B cell (primary cell): ENCODE measurements at regions not wholly inside any gene's neighbourhood (a gene's known extent, or its start where the extent isn't known, plus 50 kb on each side); places are given as distances from the start of the nearest gene placed in this dataset.

Experiments used
- ATAC-seq: fragments of 200-7000 bp; cut with Tn5 transposase; one replicate; pipeline ENCODE4 v1.10.0; 2021; ENCODE audit warnings: low read depth, mild to moderate bottlenecking, moderate number of reproducible peaks, moderate library complexity
- CTCF ChIA-PET: fragments of 350-600 bp; sonication (Branson Sonifier 250); formaldehyde crosslinking; loops from one replicate; lab custom pipeline; 2021; ENCODE audit warnings: antibody characterized with exemption, inconsistent platforms; lab: Charles Lee
- POLR2A ChIA-PET: fragments of 350-600 bp; sonication (Branson Sonifier 250); formaldehyde crosslinking; loops from one replicate; lab custom pipeline; 2021; ENCODE audit warnings: antibody characterized with exemption; lab: Charles Lee
- DNase-seq: peaks from one replicate; pipeline ENCODE4 v3.0.0; 2013
- H2AFZ ChIP-seq: 2 replicates; pipeline ENCODE4 v1.6.1; 2012; ENCODE audit warnings: mild to moderate bottlenecking, low read depth, low read length; ENCODE audit not compliant: insufficient read depth, poor library complexity, severe bottlenecking
- H3K27ac ChIP-seq, 2 donors: 1 replicate in 1 of 2; 2 replicates in 1 of 2; pipeline ENCODE4 v1.5.1; 2012 to 2013; ENCODE audit warnings: low read length in 2 of 2, mild to moderate bottlenecking in 2 of 2, moderate library complexity in 1 of 2
- H3K27me3 ChIP-seq, 4 experiments: fragments of 200-600 bp in 1 of 4; sonication (generic) in 1 of 4; replicated peaks in 1 of 4; 1 replicate in 2 of 4; 2 replicates in 2 of 4; pipeline versions ENCODE4 v1.6.1 to v1.7.0; 2013 to 2016; ENCODE audit warnings: low read length in 3 of 4, mild to moderate bottlenecking in 2 of 4, mixed read lengths in 1 of 4, moderate library complexity in 1 of 4; ENCODE audit not compliant: insufficient read depth in 4 of 4, control insufficient read depth in 3 of 4; ENCODE audit errors: control extremely low read depth in 1 of 4
- H3K36me3 ChIP-seq, 2 experiments: replicated peaks in 1 of 2; 1 replicate in 1 of 2; 2 replicates in 1 of 2; pipeline versions ENCODE4 v1.6.1 to v1.7.1; 2013; ENCODE audit warnings: low read length in 1 of 2; ENCODE audit not compliant: insufficient read depth in 2 of 2, control insufficient read depth in 1 of 2; ENCODE audit errors: control extremely low read depth in 1 of 2, extremely low read depth in 1 of 2
- H3K4me1 ChIP-seq, 2 donors: fragments of 200-600 bp in 1 of 2; sonication (generic) in 1 of 2; 1 replicate in 1 of 2; 2 replicates in 1 of 2; pipeline versions ENCODE4 v1.5.1 to v1.6.1; 2013 to 2017; ENCODE audit warnings: low read length in 2 of 2; ENCODE audit not compliant: control insufficient read depth in 2 of 2, insufficient read depth in 2 of 2
- H3K4me2 ChIP-seq: replicated peaks from 2 replicates; pipeline ENCODE3; 2012; ENCODE audit warnings: mild to moderate bottlenecking, low read depth, low read length; ENCODE audit not compliant: poor library complexity, severe bottlenecking
- H3K4me3 ChIP-seq, 5 experiments: fragments of 200-600 bp in 1 of 5; sonication (generic) in 1 of 5; 1 replicate in 3 of 5; 2 replicates in 2 of 5; pipeline versions ENCODE4 v1.5.1 to v1.7.0; 2011 to 2016; ENCODE audit warnings: low read length in 4 of 5, mild to moderate bottlenecking in 4 of 5, low read depth in 2 of 5, control low read depth in 1 of 5, moderate library complexity in 1 of 5; ENCODE audit not compliant: insufficient read depth in 1 of 5; ENCODE audit errors: control extremely low read depth in 1 of 5, extremely low read depth in 1 of 5
- H3K79me2 ChIP-seq: fragments of 200-600 bp; sonication (generic); one replicate; pipeline ENCODE4 v1.6.0; 2016; ENCODE audit warnings: low read length; ENCODE audit not compliant: control insufficient read depth, insufficient read depth
- H3K9ac ChIP-seq: fragments of 200-600 bp; sonication (generic); 2 replicates; pipeline ENCODE4 v1.6.1; 2017; ENCODE audit warnings: mild to moderate bottlenecking, low read length, moderate library complexity
- H3K9me3 ChIP-seq, 3 donors: one replicate each; pipeline versions ENCODE4 v1.6.1 to v1.7.1; 2013; ENCODE audit warnings: low read length in 2 of 3; ENCODE audit not compliant: control insufficient read depth in 2 of 3, insufficient read depth in 1 of 3; ENCODE audit errors: control extremely low read depth in 1 of 3
- H4K20me1 ChIP-seq: 2 replicates; pipeline ENCODE4 v1.6.0; 2012; ENCODE audit warnings: mild to moderate bottlenecking, low read length; ENCODE audit not compliant: insufficient read depth, control insufficient read depth, poor library complexity, severe bottlenecking
- H3K27ac Mint-ChIP-seq: one replicate; pipeline ENCODE4 v1.8.0; 2021; ENCODE audit warnings: mixed read lengths
- H3K27me3 Mint-ChIP-seq: one replicate; pipeline ENCODE4 v1.8.0; 2021; ENCODE audit warnings: mixed read lengths
- H3K4me1 Mint-ChIP-seq: one replicate; pipeline ENCODE4 v1.8.0; 2021; ENCODE audit warnings: mixed read lengths
- H3K4me3 Mint-ChIP-seq: one replicate; pipeline ENCODE4 v1.8.0; 2021; ENCODE audit warnings: mixed read lengths
- H3K9me3 Mint-ChIP-seq: one replicate; pipeline ENCODE4 v1.8.0; 2022; ENCODE audit warnings: mixed read lengths; ENCODE audit not compliant: insufficient read depth
- CTCF ChIP-seq: fragments of 200-600 bp; IDR thresholded peaks from one replicate; pipeline ENCODE4 v1.8.0; 2022; ENCODE audit warnings: antibody characterized with exemption, mild to moderate bottlenecking
- EZH2 ChIP-seq: IDR thresholded peaks from 2 replicates; pipeline ENCODE4 v1.6.1; 2012; ENCODE audit warnings: borderline replicate concordance, low read depth, mild to moderate bottlenecking, moderate library complexity, low read length; ENCODE audit not compliant: insufficient read depth, poor library complexity, severe bottlenecking
- WGBS: methylation state at CpG from one replicate; pipeline ENCODE4 v1.1.5; 2013; ENCODE audit warnings: missing lambda C conversion rate; ENCODE audit not compliant: insufficient coverage; 5-methylcytosine and 5-hydroxymethylcytosine counted together
- intact Hi-C: fragments of 100-400 bp; cut with micrococcal nuclease; formaldehyde crosslinking; loops from one replicate; pipeline ENCODE4 v1.10.0; 2022

GRCh38 chr14:87688524-87688923 lies 304.5 kb downstream of the GALC start:
- Histone ChIP-seq H3K27ac (no peak overlapping the region), H3K36me3 (no peaks in the 10 kb centered on the region), H3K4me2 (no peak overlapping the region), H2AFZ (no peak overlapping the region), H3K4me3 (no peak overlapping the region), H3K9ac (no peak overlapping the region), H3K79me2 (no peaks in the 10 kb centered on the region), H4K20me1 (no peaks in the 10 kb centered on the region), H3K27me3 (no peaks in the 10 kb centered on the region), H3K9me3 (peaks cover 0 to 3% (median 0%) of the 10 kb centered on the region in 3 donors), H3K4me1 (no peaks in the 10 kb centered on the region)
- ChIA-PET CTCF (no interaction called here), POLR2A (no interaction called here)
- ATAC-seq (no peak), DNase-seq (no peak)
- intact Hi-C loops, result no loop called here
- H3K4me3 Mint-ChIP-seq, result no peak overlapping the region
- no peaks in the 10 kb centered on the region for H3K4me1 Mint-ChIP-seq
- no peaks in the 10 kb centered on the region for H3K9me3 Mint-ChIP-seq
- H3K27ac Mint-ChIP-seq, result no peak overlapping the region
- 100% methylated on average over 1 of the region's 3 CpGs for WGBS
- H3K27me3 Mint-ChIP-seq, result no peaks in the 10 kb centered on the region
- no peak for TF ChIP-seq EZH2
- TF ChIP-seq CTCF, result no peak

GRCh38 chr14:87687420-87687819 lies 305.6 kb downstream of the GALC start:
- H3K27me3 ChIP-seq, result no peaks in the 10 kb centered on the region
- no peak overlapping the region for H3K4me2 ChIP-seq
- no peak overlapping the region for H3K9ac ChIP-seq
- H4K20me1 ChIP-seq, result no peaks in the 10 kb centered on the region
- H3K36me3 ChIP-seq, result no peaks in the 10 kb centered on the region
- H3K27me3 Mint-ChIP-seq, result no peaks in the 10 kb centered on the region
- H3K9me3 Mint-ChIP-seq, result no peaks in the 10 kb centered on the region
- H3K4me1 Mint-ChIP-seq, result no peaks in the 10 kb centered on the region
- ATAC-seq (no peak), DNase-seq (no peak)
- intact Hi-C loops, result no loop called here
- WGBS, result 94% methylated on average over 4 of the region's 7 CpGs
- no peaks in the 10 kb centered on the region for H3K4me1 ChIP-seq
- CTCF ChIA-PET, result no interaction called here
- H3K27ac ChIP-seq, result no peak overlapping the region
- peaks cover 0 to 3% (median 0%) of the 10 kb centered on the region in 3 donors for H3K9me3 ChIP-seq
- no peak overlapping the region for H3K4me3 Mint-ChIP-seq
- H3K27ac Mint-ChIP-seq, result no peak overlapping the region
- H3K79me2 ChIP-seq, result no peaks in the 10 kb centered on the region
- POLR2A ChIA-PET, result no interaction called here
- no peak overlapping the region for H3K4me3 ChIP-seq
- H2AFZ ChIP-seq, result no peak overlapping the region
- TF ChIP-seq CTCF, result no peak
- no peak for TF ChIP-seq EZH2
